IPS-NIHi11 (cell line): ENCODE measurements at regions not wholly inside any gene's neighbourhood (a gene's known extent, or its start where the extent isn't known, plus 50 kb on each side); places are given as distances from the start of the nearest gene placed in this dataset.

ENCODE experiments used
- DNase-seq: peaks from one replicate; pipeline ENCODE4 v3.0.0; 2012; ENCODE audit warnings: mixed read lengths, low spot score

GRCh38 chr5:54769746-54770145 lies 215.6 kb downstream of the ESM1 start:
- no peak for DNase-seq

GRCh38 chr5:54769072-54769471 lies 216.3 kb downstream of the ESM1 start:
- DNase-seq: no peak

GRCh38 chr5:54766748-54767147 lies 218.6 kb downstream of the ESM1 start:
- no peak for DNase-seq

GRCh38 chr5:54765165-54766028 lies 220.0 kb downstream of the ESM1 start:
- DNase-seq: no peak

GRCh38 chr5:54764102-54765090 lies 221.0 kb downstream of the ESM1 start:
- no peak for DNase-seq

GRCh38 chr5:54761213-54761701 lies 224.1 kb downstream of the ESM1 start:
- no peak for DNase-seq

GRCh38 chr5:54760182-54760935 lies 225.0 kb downstream of the ESM1 start:
- DNase-seq: no peak

GRCh38 chr5:54758038-54758437 lies 227.4 kb downstream of the ESM1 start:
- DNase-seq: no peak

GRCh38 chr5:54757541-54757940 lies 227.9 kb downstream of the ESM1 start:
- no peak for DNase-seq

GRCh38 chr5:54756796-54757402 lies 228.5 kb downstream of the ESM1 start:
- no peak for DNase-seq

- no peak for DNase-seq
Measured at GRCh38 chr5:54756301-54756700, 229.1 kb downstream of the ESM1 start.

- no peak for DNase-seq
Measured at GRCh38 chr5:54754878-54755277, 230.5 kb downstream of the ESM1 start.

- DNase-seq: no peak
Measured at GRCh38 chr5:54754420-54754819, 231.0 kb downstream of the ESM1 start.

- DNase-seq: no peak
Measured at GRCh38 chr5:54753753-54754152, 231.6 kb downstream of the ESM1 start.

GRCh38 chr5:54753034-54753433 lies 232.4 kb downstream of the ESM1 start:
- DNase-seq: no peak

- no peak for DNase-seq
Measured at GRCh38 chr5:54748527-54748926, 231.0 kb downstream of the SNX18 start.

GRCh38 chr5:54746777-54747398 lies 229.3 kb downstream of the SNX18 start:
- no peak for DNase-seq

- DNase-seq: no peak
Measured at GRCh38 chr5:54746346-54746745, 228.8 kb downstream of the SNX18 start.

GRCh38 chr5:54745599-54745998 lies 228.0 kb downstream of the SNX18 start:
- no peak for DNase-seq

GRCh38 chr5:54743997-54744788 lies 226.6 kb downstream of the SNX18 start:
- peak; percentile 17 for DNase-seq
